Lower leg skin (tissue), 3 donors: ENCODE measurements at regions not wholly inside any gene's neighbourhood (a gene's known extent, or its start where the extent isn't known, plus 50 kb on each side); places are given as distances from the start of the nearest gene placed in this dataset.

ENCODE experiments used
- CTCF ChIP-seq, 3 donors: fragments of 450-650 bp; IDR thresholded peaks; one replicate each; pipeline ENCODE4 v1.5.1; 2016; ENCODE audit warnings: antibody characterized with exemption in 3 of 3, mild to moderate bottlenecking in 3 of 3, moderate library complexity in 2 of 3
- POLR2A ChIP-seq, 2 donors: fragments of 450-650 bp; IDR thresholded peaks; one replicate each; pipeline ENCODE4 v1.6.1; 2016 to 2017; ENCODE audit warnings: antibody characterized with exemption in 2 of 2, mild to moderate bottlenecking in 1 of 2, moderate library complexity in 1 of 2

- TF ChIP-seq CTCF (IDR thresholded peaks at IDR 0.05) = no peak
- TF ChIP-seq POLR2A (IDR thresholded peaks at IDR 0.05) = no peak
Measured at GRCh38 chr5:143459433-143459832, 55.9 kb upstream of the NR3C1 start.
